ENCODE measurements at regions not wholly inside any gene's neighbourhood (a gene's known extent, or its start where the extent isn't known, plus 50 kb on each side); places are given as distances from the start of the nearest gene placed in this dataset.

DNA sequence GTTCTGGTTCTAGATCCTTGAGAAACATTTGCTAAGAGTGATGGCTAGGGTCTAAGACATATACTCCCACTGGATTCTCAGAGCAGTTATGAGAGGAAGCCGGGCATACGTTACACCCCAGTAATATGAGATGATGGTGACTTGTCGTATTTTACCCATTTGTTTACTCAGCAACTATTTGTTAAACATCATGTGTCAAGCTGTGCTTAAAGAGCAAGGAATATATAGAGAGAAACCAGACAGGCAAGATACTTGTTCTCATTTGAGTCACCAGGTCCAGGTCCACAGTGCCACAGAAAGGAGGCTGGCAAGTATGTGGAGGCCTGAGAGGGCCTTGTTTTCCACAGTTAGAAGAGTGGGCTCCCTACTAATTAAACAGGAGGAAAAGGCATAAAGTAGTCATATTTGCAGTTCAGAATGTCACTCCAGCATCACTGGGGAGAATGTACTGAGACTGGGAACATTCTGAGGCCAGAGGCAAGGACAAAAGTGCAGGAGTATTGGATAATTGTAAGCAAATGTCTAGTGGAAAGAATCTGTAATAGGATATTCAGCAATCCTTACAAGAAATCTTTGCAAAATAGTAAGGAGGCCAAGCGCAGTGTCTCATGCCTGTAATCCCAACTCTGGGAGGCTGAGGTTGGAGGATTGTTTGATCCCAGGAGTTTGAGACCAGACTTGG lies 142.2 kb downstream of the IRS2 start:
- TF ChIP-seq, protein P1, sequence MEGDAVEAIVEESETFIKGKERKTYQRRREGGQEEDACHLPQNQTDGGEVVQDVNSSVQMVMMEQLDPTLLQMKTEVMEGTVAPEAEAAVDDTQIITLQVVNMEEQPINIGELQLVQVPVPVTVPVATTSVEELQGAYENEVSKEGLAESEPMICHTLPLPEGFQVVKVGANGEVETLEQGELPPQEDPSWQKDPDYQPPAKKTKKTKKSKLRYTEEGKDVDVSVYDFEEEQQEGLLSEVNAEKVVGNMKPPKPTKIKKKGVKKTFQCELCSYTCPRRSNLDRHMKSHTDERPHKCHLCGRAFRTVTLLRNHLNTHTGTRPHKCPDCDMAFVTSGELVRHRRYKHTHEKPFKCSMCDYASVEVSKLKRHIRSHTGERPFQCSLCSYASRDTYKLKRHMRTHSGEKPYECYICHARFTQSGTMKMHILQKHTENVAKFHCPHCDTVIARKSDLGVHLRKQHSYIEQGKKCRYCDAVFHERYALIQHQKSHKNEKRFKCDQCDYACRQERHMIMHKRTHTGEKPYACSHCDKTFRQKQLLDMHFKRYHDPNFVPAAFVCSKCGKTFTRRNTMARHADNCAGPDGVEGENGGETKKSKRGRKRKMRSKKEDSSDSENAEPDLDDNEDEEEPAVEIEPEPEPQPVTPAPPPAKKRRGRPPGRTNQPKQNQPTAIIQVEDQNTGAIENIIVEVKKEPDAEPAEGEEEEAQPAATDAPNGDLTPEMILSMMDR (IDR thresholded peaks at IDR 0.05 in 2 of 3, conservative IDR thresholded peaks at IDR 0.05 in 1 of 3; ENCODE audit: borderline replicate concordance in 1 of 3, insufficient read depth in 1 of 3, low read depth in 2 of 3, low read length in 2 of 3): no peak
- TF ChIP-seq EZH2phosphoT487 (IDR thresholded peaks at IDR 0.05; ENCODE audit: borderline replicate concordance): no peak
- TF ChIP-seq, protein P2, sequence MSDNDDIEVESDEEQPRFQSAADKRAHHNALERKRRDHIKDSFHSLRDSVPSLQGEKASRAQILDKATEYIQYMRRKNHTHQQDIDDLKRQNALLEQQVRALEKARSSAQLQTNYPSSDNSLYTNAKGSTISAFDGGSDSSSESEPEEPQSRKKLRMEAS (IDR thresholded peaks at IDR 0.05): no peak
- TF ChIP-seq, protein P3, sequence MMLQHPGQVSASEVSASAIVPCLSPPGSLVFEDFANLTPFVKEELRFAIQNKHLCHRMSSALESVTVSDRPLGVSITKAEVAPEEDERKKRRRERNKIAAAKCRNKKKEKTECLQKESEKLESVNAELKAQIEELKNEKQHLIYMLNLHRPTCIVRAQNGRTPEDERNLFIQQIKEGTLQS (IDR thresholded peaks at IDR 0.05): no peak
- no peak for TF ChIP-seq EGR1 (IDR thresholded peaks at IDR 0.05; ENCODE audit: low read depth)

All from HCT116 (cell line).